Right kidney (tissue), 1 donor: ENCODE measurements at regions not wholly inside any gene's neighbourhood (a gene's known extent, or its start where the extent isn't known, plus 50 kb on each side); places are given as distances from the start of the nearest gene placed in this dataset.
A peak's percentile ranks its signal among the peaks of the same experiment; 100 is the strongest.

Source experiments
- DNase-seq: peaks from one replicate; pipeline ENCODE4 v3.0.0-alpha.2; 2016

DNA sequence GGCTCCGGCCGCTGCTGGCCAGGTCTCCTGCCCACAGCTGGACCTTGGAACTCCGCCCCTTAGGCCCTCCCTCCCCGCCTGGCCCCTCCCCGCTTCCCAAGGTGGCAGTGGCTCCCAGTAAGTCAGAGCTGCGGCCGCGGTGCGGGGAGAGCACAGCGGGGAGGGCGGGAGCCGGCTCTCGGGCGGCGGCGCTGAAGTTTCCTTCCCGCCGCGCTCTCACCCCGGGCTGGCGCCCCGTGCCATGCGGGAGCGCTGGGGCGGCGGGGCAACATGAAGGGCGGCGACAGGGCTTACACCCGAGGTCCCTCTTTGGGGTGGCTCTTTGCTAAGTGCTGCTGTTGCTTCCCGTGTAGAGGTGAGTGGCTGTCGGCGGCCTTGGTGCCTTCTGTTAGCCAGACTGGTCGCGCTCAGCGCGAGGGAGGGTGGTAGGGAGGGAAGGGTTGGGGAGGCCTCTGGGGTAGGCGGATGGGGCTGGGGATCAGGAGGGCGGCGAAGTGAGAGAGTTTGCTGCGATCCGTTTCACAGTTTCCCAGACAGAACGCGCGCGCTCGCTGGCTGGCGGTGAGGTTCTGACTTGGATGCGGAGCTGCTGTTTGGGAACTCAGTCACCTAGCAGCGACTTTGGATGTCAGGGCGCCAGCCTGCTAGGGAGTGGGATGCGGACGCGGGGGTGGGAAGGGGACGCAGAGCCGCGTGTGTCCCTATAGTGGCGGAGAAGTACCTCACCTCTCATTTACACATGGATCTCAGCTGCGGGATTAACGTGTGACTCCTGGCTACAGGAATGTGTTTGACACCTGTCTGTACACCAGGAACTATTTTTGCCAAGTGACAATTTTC is 145.5 kb upstream of the UMPS start:
- DNase-seq = peak; percentile 80

DNA sequence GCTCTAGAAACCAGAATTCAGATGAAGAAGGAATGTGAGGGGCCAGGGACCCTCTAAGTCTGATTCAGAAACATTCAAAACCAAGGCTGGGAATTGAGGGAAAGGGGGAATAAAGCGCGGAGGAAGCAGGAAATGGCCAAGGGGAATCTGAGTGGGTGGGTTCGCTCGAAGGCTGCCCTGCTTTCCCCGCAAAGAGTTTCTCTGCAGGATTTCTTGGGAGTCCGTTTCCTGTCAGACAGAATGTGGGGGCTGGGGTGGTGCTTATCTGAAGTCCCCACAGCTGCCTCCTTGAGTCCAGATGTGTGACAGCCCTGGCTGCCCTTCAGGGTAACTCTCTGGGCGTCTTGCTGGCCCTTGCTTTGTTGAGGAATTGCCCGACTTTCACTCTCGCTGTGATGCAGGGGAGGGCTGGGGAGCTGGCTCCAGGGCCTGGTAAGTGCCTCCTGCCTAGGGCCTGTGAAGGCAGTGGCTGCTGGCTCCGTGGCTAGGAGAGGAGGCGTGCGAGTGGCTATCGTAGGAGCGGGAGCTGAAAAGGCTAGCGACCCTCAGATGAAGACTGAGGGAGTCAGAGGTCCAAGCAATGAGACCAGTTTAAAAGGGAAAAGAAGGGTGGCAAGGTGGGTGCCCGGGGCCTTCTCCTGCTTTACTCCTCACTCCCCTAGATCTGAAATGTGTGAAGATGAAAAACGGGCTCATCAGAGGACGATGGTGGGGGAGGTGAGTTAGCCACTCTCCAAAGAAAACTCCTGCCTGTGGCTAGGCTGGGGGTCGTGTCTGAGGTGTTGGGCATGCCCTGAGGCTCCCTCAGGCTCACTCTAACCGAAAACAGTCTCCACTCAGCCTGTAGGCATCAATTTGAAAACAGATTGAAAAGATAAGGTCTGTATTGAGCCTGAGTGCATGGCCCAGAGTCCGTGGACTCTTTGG is 143.9 kb upstream of the UMPS start:
- peak; percentile 36 for DNase-seq

DNA sequence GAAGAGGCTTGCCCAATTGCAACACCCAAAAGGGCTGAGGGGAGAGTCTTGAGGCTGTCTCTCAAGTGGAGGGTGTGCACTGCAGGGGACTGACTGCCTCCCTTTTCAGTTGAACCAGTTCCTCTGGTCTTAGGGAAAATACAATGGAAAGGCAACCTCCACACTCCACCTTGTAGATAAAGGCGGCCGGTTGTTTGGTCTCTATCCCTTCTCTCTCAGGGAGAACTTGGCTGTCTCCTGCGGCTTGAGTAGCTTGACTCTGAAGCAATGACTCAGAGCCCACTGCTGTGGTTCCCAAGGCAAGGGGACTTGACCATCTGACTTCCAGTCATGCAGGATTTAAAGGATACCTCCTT is 143.2 kb upstream of the UMPS start:
- no peak for DNase-seq

DNA sequence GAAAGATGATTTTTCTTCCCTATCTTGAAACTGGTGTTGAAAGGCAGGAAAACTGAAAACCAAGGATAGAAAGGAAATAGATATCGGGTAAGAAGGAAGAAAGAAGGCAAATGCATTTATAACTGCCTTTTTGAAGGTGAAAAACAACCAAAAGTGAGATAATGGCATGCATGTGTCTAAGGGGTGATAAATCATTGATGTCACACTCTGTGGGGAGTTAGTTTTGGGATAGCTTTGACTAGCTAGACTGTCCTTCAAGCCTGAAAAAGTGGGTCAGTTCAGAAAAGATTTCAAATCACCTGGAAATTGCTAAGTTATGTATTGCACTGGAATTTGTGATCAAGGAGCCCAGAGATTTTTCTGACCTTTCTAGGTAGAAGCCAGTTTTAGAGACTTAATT is 142.2 kb upstream of the UMPS start:
- no peak for DNase-seq

DNA sequence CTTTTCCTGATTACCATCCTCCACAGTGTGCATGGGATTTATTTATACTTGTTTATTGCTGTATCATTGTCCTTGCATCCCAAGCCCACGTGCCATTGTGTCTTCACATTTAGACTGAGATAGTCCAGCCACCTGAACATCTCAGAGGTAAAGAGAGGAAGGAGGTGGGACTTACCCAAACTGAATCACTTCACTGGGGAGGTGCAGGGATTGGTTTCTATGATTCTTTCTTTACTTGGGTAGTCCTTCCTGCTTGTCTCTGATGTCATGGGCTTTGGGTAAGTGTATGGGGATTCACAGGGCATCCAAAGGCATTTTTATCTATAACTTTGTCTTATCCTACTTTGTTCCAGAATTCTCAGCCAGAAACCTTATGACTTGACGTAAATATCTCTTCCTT is 141.5 kb upstream of the UMPS start:
- DNase-seq = no peak

DNA sequence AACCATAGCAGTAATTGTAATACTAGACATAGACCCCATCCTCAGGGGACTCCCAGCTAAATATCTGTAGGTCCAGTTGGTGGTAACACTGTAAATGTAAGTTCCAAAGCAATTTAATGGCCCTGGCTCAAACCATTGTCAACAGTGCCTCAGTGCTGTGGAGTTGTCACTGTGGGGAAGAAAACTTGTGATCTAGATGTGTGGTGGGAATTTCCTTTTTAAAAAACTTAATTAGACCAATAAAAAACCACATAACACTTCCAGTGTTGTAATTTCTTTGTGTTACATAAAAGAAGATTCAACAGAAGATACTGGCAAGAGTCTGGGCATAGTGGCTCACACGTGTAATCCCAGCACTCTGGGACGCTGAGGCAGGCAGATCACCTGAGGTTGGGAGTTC is 138.6 kb upstream of the UMPS start:
- DNase-seq = no peak

DNA sequence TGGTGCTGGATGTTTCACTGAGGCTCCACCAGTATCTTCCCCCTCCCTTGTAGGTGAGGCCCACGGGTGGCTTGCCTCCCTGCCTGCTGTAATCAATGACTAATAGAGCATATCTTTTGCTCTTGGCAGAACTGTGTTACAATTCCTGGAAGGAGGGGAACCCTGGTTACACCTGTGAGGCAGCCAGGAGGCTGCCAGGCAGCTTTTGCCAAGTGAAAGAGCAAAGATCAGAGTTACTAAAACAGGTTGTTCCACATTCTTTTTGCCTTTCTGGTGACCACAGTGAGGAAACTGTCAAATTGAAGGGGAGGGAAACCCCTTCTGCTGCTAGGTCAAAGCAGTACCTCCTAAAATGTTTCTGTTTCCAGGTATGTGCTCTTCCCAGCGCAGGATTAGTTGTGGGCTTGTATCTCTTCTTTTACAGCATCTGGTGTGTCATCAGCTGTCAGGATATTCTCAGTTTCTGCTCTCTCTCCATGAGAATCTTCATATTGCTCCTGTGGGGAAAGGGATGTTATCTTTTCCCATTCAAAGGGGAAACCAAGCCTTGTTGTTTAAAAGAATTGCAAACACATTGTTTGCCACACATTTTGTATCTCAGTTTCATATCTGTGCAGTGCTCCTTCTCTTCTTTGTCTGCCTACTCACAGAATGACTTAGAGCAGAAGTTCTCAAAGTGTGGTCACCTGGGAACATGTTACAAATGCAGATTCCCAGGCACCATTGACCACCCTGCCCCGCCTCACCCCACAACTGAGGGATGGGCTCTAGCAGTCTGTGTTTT is 137.4 kb upstream of the UMPS start:
- peak; percentile 23 for DNase-seq

DNA sequence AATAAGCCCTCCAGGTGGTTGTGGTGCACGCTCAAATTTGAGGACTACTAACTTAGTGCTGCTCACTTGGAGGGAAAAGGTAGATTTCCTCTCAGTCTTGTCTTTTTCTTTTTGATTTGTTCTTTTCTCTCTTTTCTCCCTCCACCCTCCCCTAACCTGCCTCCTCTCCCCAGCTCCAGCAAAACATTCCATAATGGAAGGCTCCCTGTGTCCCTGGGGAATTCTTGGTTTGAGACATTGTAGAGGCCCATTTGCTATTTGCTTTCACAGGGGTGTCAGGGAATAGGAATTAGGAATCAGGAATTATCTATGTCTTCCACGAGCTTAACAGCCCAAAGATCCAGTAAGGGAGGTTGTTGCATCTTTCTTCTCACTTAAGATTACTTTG is 136.8 kb upstream of the UMPS start:
- DNase-seq = no peak

DNA sequence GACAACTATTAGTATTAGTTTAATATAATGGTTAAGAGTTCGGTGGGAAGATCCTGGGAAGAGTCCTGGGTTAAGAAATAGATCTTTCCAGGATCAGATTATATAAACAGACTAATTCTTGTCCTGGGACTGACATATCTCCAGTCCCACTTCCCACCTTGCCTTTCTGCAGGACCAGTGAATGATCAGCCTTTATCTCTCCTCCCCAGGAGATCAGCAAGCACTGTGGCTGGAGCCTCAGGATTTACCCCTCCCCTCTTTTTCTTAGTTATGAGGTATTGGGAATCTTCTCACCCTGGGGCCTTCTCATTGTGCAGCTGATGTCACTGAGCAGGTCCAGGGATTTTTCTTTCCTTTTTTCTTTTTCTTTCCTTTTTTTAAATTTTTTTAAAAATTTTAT is 135.7 kb upstream of the UMPS start:
- DNase-seq = no peak

DNA sequence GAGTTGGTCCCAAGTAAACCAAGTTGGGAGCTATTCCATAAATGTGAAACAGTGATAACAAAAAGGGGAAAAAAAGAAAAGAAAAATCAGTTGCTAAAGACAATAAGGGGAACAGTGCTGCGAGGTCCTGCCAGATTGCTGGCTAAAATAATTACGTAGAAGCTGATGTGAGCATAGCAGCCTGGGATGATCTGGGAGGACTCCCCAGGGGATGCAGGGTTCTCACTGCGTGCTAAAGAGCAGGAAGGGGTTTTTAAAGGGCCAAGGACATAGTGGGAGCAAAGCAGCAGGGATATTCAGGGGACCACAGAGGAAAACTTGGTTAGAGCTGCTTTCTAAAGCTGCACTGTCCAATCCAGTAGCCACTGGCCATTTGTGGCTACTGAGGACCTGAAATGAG is 133.0 kb upstream of the UMPS start:
- no peak for DNase-seq

DNA sequence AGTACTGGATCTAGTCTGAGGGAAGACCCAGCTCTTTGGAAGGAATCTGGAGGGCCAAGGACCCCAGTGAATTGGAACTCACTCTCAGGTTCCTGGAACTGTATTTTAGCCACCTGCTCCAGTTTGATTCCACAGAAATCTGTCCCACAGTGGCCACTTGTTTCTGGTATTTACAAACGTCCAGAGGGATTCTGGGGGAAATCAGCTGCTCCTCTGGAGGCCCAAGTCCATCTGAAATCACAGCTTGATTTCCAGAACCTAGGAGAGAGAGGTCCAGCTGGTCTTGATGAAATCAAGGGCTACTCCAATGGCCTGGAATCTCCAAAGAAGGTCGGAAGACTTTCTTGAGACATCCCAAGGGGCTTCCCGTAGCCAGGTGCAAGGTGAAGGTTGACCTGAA is 132.3 kb upstream of the UMPS start:
- no peak for DNase-seq

DNA sequence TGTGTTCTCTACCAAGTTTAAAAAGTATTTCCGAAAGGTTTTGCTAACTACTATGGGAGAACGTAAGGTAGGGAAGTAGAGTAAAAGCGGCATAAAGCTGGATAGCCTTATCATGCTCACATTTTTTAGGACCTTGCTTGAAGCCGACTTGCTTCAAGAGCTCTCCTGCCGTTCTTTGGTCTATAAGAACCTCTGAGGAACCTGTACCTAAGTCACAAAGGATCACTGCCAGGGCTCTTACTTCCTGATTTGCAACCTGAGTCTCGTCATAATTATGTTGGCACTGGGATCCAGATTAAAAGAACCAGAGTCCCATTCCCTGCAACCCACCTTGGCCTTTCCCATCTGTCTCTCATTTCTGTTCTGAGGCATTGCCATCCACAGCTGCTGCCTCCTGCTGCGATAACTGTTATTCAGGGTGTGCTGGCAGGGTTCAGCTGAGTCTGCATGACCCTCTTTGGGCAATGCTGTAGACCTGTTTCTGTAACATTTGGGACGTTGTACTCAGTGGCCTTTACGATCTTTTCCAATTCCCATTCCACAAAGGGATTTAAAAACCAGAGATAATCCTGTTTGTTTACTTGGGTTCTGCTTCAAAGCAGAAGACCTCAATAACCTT is 131.0 kb upstream of the UMPS start:
- DNase-seq = no peak

DNA sequence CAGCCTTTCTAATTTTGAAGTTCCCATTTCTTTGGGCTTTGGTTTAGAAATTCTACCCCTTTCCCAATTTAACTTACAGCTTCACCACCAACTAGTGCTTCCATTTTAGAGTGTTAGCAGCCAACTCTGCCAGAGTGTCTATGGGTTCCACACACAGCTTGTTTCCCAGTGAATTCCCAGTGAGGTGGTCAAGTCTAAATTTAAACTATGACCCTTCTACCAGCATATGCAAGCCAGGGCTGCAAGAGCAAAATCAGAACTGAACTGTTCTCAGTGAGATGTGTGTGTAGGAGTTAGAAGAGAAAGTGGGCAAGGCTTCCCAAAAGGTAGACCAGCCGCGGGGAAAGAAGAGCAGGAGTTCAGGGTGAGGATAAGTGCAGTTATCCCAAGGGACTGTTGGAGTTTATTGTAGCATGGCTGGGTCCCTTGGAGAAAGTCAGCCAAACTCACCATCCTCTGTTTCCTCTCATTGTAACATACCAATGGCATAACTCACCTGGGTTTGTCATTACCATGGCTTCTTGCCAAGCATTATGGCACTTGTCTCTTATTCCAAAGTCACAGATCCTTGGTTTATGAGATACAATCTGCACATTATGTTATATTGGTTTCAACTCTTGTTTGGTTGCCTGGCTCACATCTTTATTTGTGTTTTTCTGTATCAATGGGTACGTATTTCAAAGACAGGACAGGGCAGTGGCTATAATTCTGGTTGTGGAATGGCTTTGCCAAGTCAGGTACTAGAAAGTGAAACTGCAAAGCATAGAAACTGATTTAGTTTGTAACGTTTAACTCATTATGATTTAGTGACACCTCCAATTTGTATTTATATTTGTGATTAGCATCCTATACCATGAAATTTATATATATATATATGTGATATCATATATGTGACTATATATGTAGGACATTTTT is 130.2 kb upstream of the UMPS start:
- DNase-seq = no peak

DNA sequence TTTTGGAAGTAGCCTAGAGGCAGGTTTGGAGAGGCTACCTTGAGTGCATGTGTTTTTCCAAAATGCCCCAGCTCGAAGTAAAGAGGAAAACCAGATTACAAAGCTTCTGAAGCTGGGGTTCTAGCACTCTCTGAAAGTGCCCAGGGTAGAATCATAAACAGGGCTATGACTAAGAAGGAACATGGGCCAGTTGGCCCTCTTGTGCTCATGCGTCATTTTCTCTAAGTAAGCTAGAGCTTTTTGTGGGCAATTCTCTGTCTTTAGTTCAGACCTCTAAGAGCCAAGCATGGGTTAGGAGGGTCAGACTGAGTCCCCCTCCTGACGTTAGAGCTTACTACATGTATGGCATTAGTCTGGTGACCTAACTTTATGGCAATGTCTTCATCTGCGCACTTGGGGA is 129.5 kb upstream of the UMPS start:
- no peak for DNase-seq

DNA sequence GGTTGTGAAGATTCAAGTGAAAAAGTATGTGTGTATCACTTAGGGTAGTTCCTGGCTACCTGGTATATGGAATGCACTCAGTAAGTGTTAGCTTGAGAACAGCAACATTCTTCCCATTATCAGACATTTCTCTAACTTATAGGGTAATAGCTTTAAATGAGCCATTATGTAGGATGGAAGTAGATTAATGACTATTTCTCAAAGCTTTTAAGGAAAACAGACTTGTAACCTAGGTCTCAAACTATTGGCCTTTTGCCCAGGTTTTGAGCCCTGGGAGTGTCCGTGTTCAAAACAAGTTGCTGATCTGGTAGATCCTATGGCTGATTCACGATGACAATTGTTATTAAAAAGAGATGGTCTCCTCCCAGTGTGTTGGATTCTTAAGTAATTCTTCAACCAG is 129.1 kb upstream of the UMPS start:
- DNase-seq = no peak

DNA sequence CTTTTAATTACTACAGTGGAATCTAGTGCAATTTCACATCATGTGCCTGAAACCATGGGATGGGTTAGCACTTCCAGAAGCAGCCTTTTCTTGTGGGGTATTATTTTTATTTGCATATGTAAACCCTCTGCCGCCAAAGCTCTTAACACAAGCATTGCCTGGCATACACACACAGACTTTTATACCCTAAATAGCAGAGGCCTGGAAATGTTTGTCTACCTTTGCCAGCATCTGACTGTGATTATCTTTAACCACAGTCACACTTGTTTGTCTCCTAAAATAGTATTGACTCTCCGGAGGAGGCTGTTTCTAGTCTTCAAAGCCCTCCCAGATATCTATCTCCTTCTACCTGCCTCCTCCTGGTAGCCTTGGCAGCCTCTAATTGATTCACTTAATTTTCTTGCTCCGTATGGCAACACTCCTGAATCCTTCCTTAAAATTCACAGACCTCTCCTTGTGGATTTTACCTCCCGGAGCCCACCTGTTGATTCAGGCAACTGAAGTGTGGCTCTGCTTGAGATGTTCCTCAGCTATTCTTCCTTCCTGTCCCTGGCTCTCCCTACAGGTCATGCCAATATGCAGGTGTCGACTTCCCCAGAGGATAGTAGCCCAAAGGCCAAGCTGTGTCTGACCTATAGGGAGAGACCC is 127.1 kb upstream of the UMPS start:
- DNase-seq = no peak

DNA sequence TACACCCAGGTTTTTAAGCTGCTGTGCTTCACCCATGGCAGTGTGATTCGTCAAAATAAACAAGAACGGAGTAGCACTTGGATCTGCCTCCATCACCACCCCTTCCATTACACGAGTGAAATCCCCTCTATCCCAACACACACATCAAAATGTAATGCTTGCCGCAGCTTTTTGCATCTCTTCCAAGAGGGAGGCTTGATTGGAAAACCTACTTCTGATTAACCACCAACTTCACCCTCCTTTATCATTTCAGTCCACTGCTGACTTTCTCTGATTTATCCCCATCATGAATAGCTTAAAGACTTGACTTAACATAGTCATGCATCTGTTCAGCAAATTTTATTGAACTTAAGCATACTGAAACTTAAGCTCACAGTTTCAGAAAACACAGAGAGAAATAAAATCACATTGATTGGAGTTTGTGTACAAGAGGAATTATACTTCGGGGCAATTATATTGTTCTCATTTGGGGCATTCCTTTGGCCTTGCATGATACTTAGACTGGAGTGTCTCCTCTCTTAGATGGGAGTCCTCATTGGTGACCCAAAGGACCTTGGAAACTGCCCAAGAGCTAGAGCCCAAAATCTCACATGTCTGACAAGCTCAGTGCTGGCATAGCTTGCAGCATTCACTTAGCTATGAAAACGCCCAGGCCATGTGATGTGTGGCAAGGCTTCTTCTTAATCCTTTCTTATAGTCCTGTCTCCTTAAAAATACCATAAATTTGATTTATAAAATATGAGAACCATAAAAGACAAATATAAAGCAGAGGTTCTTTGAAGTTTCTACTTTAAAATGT is 124.3 kb upstream of the UMPS start:
- DNase-seq = no peak

DNA sequence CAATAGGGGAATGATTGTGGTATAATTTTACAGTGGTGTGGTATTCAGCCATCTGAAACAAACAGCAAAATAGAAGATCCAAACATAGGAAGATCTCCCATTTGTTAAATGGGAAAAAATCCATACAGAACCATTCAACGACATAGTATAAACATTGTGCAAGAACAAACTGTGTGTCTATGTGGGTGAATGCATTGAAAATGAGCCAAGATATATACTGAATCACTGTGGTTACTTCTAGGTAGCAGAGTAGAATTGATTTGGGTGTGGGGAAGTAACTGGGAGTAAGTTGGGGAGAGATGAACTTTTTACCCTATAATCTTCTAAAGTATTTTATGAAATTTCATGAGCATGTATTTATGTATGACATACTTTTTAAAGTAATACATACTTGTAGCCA is 123.1 kb upstream of the UMPS start:
- no peak for DNase-seq

DNA sequence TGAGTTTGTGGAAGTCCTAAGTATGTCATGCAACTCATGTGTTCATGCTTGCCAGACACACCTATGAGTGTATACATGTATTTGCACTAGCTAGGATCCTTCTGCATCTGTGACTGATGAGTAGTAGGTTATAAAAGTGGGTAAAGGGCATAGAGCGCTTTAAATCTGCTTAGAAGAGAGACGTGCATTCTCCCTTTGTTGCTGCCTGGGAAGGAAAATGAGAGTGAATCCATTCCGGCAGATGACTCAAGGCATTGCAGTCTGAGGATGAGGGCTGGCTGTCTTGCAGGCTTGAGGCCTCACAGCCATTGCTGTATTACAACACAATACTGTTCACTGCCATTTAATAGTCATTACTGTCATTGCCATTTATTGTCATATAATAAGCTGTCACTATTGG is 120.8 kb upstream of the UMPS start:
- DNase-seq = no peak

DNA sequence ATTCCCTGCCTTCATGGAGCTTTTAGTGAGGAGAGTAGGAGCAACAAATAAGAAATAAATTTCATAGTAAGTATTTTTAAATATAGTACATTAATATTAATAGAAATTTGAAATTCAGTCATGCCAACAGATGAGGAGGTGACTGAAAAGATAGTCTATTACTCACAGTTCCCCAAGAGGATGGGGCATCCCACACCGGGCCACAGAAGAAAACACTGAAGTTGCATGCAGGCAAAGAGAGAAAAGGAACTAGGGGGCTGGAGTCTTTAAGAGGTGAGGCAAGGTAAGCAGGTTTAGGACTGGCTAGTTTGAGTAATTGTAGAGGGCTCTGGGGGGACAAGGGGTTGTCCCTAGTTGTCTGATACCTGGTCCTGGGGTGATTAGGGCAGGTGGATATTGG is 120.1 kb upstream of the UMPS start:
- DNase-seq = no peak
